SJCRH30 (cell line): ENCODE measurements at regions not wholly inside any gene's neighbourhood (a gene's known extent, or its start where the extent isn't known, plus 50 kb on each side); places are given as distances from the start of the nearest gene placed in this dataset.
"Not testable (repeated sequence)": the region's sequence is repeated elsewhere in the genome, so short reads cannot be mapped to it uniquely, and the experiment has no call there.

Experiments
- DNase-seq, 2 experiments: peaks; one replicate each; pipeline ENCODE4 v3.0.0-alpha.2; 2015 to 2020
- H3K27ac ChIP-seq: fragments of 250-450 bp; sonication (Bioruptor Pico); 2 replicates; pipeline ENCODE4 v1.5.1; 2020; ENCODE audit warnings: mild to moderate bottlenecking, moderate library complexity
- H3K27me3 ChIP-seq: fragments of 250-450 bp; sonication (Bioruptor Pico); 2 replicates; pipeline ENCODE4 v1.5.1; 2020; ENCODE audit warnings: mild to moderate bottlenecking, moderate library complexity
- H3K36me3 ChIP-seq: fragments of 250-450 bp; sonication (Bioruptor Pico); 2 replicates; pipeline ENCODE4 v1.5.1; 2020; ENCODE audit warnings: mild to moderate bottlenecking, moderate library complexity
- H3K4me1 ChIP-seq: fragments of 250-450 bp; sonication (Bioruptor Pico); 2 replicates; pipeline ENCODE4 v1.5.1; 2020; ENCODE audit warnings: mild to moderate bottlenecking, moderate library complexity
- H3K4me3 ChIP-seq: fragments of 250-450 bp; sonication (Bioruptor Pico); 2 replicates; pipeline ENCODE4 v1.5.1; 2020; ENCODE audit warnings: mild to moderate bottlenecking, moderate library complexity
- H3K9me3 ChIP-seq: fragments of 250-450 bp; sonication (Bioruptor Pico); replicated peaks from 2 replicates; pipeline ENCODE4 v1.5.1; 2020; ENCODE audit warnings: mild to moderate bottlenecking, moderate library complexity

- no peaks in the 10 kb centered on the region for H3K36me3 ChIP-seq
- no peaks in the 10 kb centered on the region for H3K9me3 ChIP-seq
- H3K4me1 ChIP-seq, result no peaks in the 10 kb centered on the region
- H3K27me3 ChIP-seq, result no peaks in the 10 kb centered on the region
- H3K27ac ChIP-seq, result no peak overlapping the region
- no peak for DNase-seq
- no peak overlapping the region for H3K4me3 ChIP-seq
These were observed 502.6 kb downstream of the ADRA2A start for GRCh38 chr10:111579473-111579872.

- no peaks in the 10 kb centered on the region for H3K36me3 ChIP-seq
- no peaks in the 10 kb centered on the region for H3K9me3 ChIP-seq
- DNase-seq, result no peak
- H3K27ac ChIP-seq, result no peak overlapping the region
- no peaks in the 10 kb centered on the region for H3K27me3 ChIP-seq
- no peak overlapping the region for H3K4me3 ChIP-seq
- H3K4me1 ChIP-seq, result no peaks in the 10 kb centered on the region
These were observed 513.9 kb downstream of the ADRA2A start for GRCh38 chr10:111590703-111591102.

- H3K9me3 ChIP-seq, result no peaks in the 10 kb centered on the region
- H3K36me3 ChIP-seq, result no peaks in the 10 kb centered on the region
- no peak overlapping the region for H3K4me3 ChIP-seq
- H3K27me3 ChIP-seq, result no peaks in the 10 kb centered on the region; the same call in 1 of the 2 replicates
- H3K4me1 ChIP-seq, result no peaks in the 10 kb centered on the region
- H3K27ac ChIP-seq, result no peak overlapping the region
- no peak for DNase-seq
These were observed 516.7 kb downstream of the ADRA2A start for GRCh38 chr10:111593578-111593977.

- H3K36me3 ChIP-seq, result no peaks in the 10 kb centered on the region
- no peak overlapping the region for H3K4me3 ChIP-seq
- no peaks in the 10 kb centered on the region for H3K9me3 ChIP-seq
- no peaks in the 10 kb centered on the region; the same call in 1 of the 2 replicates for H3K27me3 ChIP-seq
- no peak overlapping the region for H3K27ac ChIP-seq
- DNase-seq, result no peak
- no peaks in the 10 kb centered on the region for H3K4me1 ChIP-seq
These were observed 518.3 kb downstream of the ADRA2A start for GRCh38 chr10:111595173-111595572.

- Histone ChIP-seq H3K4me1 (no peaks in the 10 kb centered on the region), H3K4me3 (no peak overlapping the region), H3K9me3 (no peaks in the 10 kb centered on the region), H3K36me3 (no peaks in the 10 kb centered on the region), H3K27me3 (no peaks in the 10 kb centered on the region; the same call in 1 of the 2 replicates), H3K27ac (no peak overlapping the region)
- DNase-seq, result peak; percentile 45 to 79
These were observed 521.7 kb downstream of the ADRA2A start for GRCh38 chr10:111598433-111599059.

GRCh38 chr10:111599943-111600342, 523.1 kb downstream of the ADRA2A start:
- H3K36me3 ChIP-seq, result no peaks in the 10 kb centered on the region
- H3K4me3 ChIP-seq, result no peak overlapping the region
- no peak for DNase-seq
- no peak overlapping the region for H3K27ac ChIP-seq
- H3K27me3 ChIP-seq, result no peaks in the 10 kb centered on the region; the same call in 1 of the 2 replicates
- no peaks in the 10 kb centered on the region for H3K4me1 ChIP-seq
- no peaks in the 10 kb centered on the region for H3K9me3 ChIP-seq

GRCh38 chr10:111600772-111601171, 523.9 kb downstream of the ADRA2A start:
- H3K4me3 ChIP-seq, result no peak overlapping the region
- no peaks in the 10 kb centered on the region for H3K4me1 ChIP-seq
- H3K9me3 ChIP-seq, result no peaks in the 10 kb centered on the region
- no peaks in the 10 kb centered on the region for H3K36me3 ChIP-seq
- no peaks in the 10 kb centered on the region; the same call in 1 of the 2 replicates for H3K27me3 ChIP-seq
- DNase-seq, result peak; percentile 7 to 28
- H3K27ac ChIP-seq, result no peak overlapping the region

- Histone ChIP-seq H3K9me3 (no peaks in the 10 kb centered on the region), H3K27ac (no peak overlapping the region), H3K4me1 (no peaks in the 10 kb centered on the region), H3K36me3 (no peaks in the 10 kb centered on the region), H3K27me3 (no peaks in the 10 kb centered on the region), H3K4me3 (no peak overlapping the region)
- no peak for DNase-seq
These were observed 535.4 kb downstream of the ADRA2A start for GRCh38 chr10:111612273-111612672.

- no peak for DNase-seq
- H3K4me3 ChIP-seq, result no peak overlapping the region
- no peaks in the 10 kb centered on the region for H3K27me3 ChIP-seq
- H3K9me3 ChIP-seq, result no peaks in the 10 kb centered on the region
- no peaks in the 10 kb centered on the region for H3K36me3 ChIP-seq
- no peaks in the 10 kb centered on the region for H3K4me1 ChIP-seq
- no peak overlapping the region for H3K27ac ChIP-seq
These were observed 549.4 kb downstream of the GPAM start for GRCh38 chr10:111634191-111634590.

GRCh38 chr10:111646021-111646420, 537.5 kb downstream of the GPAM start:
- no peaks in the 10 kb centered on the region for H3K36me3 ChIP-seq
- no peak overlapping the region for H3K4me3 ChIP-seq
- DNase-seq, result no peak
- peaks cover 3% of the 10 kb centered on the region; the same call in 1 of the 2 replicates for H3K9me3 ChIP-seq
- no peaks in the 10 kb centered on the region for H3K4me1 ChIP-seq
- no peak overlapping the region for H3K27ac ChIP-seq
- no peaks in the 10 kb centered on the region for H3K27me3 ChIP-seq

- no peaks in the 10 kb centered on the region for H3K27me3 ChIP-seq
- no peaks in the 10 kb centered on the region for H3K36me3 ChIP-seq
- peaks cover 3% of the 10 kb centered on the region; the same call in 1 of the 2 replicates for H3K9me3 ChIP-seq
- no peaks in the 10 kb centered on the region for H3K4me1 ChIP-seq
- no peak overlapping the region for H3K27ac ChIP-seq
- DNase-seq, result no peak
- H3K4me3 ChIP-seq, result no peak overlapping the region
These were observed 535.5 kb downstream of the GPAM start for GRCh38 chr10:111648046-111648445.

- H3K27me3 ChIP-seq, H3K36me3 ChIP-seq, H3K4me3 ChIP-seq, H3K9me3 ChIP-seq, H3K4me1 ChIP-seq, DNase-seq, H3K27ac ChIP-seq: not testable (repeated sequence)
These were observed 534.5 kb downstream of the GPAM start for GRCh38 chr10:111649080-111649479.

GRCh38 chr10:111650088-111650487, 533.5 kb downstream of the GPAM start:
- Histone ChIP-seq H3K27ac (no peak overlapping the region), H3K9me3 (peaks cover 3% of the 10 kb centered on the region; the same call in 1 of the 2 replicates), H3K4me1 (no peaks in the 10 kb centered on the region), H3K4me3 (no peak overlapping the region), H3K27me3 (no peaks in the 10 kb centered on the region), H3K36me3 (no peaks in the 10 kb centered on the region)
- peak in 1 of 2 experiments; percentile 3 for DNase-seq

GRCh38 chr10:111656066-111656465, 527.5 kb downstream of the GPAM start:
- no peak overlapping the region for H3K4me3 ChIP-seq
- no peak overlapping the region for H3K27ac ChIP-seq
- no peaks in the 10 kb centered on the region for H3K36me3 ChIP-seq
- no peaks in the 10 kb centered on the region for H3K4me1 ChIP-seq
- DNase-seq, result no peak
- H3K27me3 ChIP-seq, result no peaks in the 10 kb centered on the region
- H3K9me3 ChIP-seq, result no peaks in the 10 kb centered on the region

GRCh38 chr10:111677759-111678158, 505.8 kb downstream of the GPAM start:
- Histone ChIP-seq H3K27ac (no peak overlapping the region), H3K4me3 (no peak overlapping the region), H3K4me1 (no peaks in the 10 kb centered on the region), H3K36me3 (no peaks in the 10 kb centered on the region), H3K9me3 (no peaks in the 10 kb centered on the region), H3K27me3 (no peaks in the 10 kb centered on the region)
- no peak for DNase-seq

- Histone ChIP-seq H3K4me1 (no peaks in the 10 kb centered on the region), H3K9me3 (no peaks in the 10 kb centered on the region), H3K36me3 (no peaks in the 10 kb centered on the region), H3K27me3 (no peaks in the 10 kb centered on the region), H3K27ac (no peak overlapping the region), H3K4me3 (no peak overlapping the region)
- no peak for DNase-seq
These were observed 496.8 kb downstream of the GPAM start for GRCh38 chr10:111686796-111687195.
